Activated CD4-positive, CD25-positive, alpha-beta regulatory T cell treated with anti-CD3 and anti-CD28 coated beads, Interleukin-2, amount 50 U/mL, for 72 hours (primary cell): ENCODE measurements at regions not wholly inside any gene's neighbourhood (a gene's known extent, or its start where the extent isn't known, plus 50 kb on each side); places are given as distances from the start of the nearest gene placed in this dataset.
"Not testable (repeated sequence)": the region's sequence is repeated elsewhere in the genome, so short reads cannot be mapped to it uniquely, and the experiment has no call there.

Experiments used
- DNase-seq: peaks from one replicate; pipeline ENCODE4 v3.0.0; 2021

DNA sequence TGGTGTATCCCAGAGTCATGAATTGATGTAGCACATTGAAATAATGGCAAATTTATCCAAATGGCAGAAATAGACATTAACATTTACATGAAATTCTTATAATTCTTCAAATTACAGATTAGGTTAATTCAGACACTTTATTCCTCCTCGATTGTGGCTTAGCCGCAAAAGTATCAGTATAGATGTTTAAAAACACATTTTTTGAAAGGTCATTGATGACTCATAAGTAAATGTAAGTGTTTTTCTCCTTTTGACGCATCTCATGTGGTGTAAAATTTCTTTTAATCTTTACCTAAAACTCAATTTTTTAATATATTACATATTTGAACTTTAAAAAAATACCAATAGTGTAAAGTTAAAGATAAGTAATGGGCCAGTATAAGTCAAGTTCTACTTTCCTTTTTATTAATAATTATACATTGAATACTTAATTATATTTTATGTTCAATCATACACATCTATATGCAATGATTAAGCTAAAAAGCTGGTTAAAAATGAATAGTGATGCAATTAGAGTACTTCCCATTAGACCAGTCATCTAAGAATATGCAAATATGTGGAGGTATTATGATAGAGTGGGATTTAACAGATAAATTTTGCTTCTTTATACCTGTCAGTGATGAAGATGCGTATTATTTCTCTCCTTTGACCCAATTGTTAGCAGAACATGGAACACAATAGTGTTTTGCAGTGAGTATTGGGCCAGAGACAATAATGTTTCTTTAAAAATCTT lies 678.1 kb upstream of the DPPA4 start:
- no peak for DNase-seq

DNA sequence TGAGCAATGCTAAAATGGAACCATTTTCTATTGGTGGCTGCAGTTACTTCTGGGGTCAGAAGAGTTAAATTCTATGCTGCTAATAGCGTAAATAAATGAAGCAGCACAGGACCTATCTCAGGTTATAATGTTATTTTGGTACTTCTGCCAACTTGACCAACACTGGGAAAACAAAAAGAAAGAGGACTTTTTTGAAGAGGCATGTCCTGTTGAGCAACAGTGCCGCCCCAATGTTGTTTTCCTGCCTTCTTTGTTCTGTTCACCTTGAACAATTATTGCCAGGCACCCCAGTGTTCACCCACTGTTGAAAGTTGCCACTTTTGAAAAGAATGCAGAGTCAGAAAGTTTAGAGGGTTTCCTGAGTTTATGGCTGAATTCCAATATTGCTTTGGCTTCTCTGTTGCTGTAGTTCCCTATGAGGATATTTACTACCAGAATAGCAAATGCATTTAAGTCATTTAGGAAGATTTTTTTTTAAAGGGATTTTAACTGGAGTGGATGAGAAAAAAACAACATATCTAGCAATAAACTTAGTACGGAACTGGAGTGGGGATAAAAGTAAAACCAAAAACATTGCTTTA lies 679.0 kb upstream of the DPPA4 start:
- DNase-seq = no peak

DNA sequence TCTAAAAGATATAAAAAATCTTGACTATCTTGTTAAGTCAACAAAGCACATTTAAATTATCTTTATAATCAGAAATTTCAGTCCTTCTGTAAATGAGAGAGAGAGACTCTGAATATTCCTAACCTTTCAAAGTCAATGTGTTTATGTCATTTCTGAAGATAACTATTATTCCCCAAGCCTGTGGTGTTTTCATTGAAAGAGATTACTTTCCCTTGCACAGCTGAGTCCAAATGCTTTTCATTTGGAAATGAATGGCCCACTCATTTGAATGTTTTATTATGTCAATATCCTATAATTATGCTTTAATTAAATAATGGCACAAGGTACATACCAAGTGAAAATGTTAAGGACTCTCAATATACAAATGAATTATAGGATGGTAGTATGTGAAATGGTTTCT lies 680.0 kb upstream of the DPPA4 start:
- DNase-seq = no peak

DNA sequence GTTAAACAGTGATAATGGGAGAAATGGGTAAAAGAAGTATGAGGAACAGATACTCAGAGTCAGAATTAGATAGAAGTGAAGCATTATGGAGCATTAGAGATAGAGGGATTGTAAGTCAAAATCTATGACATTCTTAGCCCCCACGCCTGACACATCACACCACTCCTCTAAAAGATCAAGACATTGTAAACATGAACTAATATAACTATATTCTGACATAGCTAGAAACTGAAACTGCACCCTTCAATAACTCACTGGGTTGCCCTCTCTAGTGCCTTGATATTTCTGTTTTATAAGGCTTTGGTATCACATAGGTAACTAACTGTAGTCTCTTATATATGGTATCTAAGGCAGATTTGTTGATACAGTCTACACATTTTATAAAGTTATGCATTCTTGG lies 684.3 kb upstream of the DPPA4 start:
- DNase-seq = no peak

DNA sequence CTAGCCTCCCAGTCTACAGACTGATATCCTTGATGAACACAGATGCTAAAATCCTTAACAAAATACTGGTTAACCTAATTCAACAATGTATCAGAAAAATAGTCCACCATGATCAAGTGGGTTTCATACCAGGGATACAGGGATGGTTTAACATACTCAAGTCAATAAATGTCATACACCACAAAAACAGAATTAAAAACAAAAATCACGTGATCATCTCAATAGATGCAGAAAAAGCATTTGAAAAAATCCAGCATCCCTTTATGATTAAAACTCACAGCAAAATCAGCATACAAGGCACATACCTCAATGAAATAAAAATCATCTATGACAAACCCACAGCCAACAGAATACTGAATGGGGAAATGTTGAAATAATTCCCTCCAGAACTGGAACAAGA lies 685.7 kb upstream of the DPPA4 start:
- not testable (repeated sequence) for DNase-seq

DNA sequence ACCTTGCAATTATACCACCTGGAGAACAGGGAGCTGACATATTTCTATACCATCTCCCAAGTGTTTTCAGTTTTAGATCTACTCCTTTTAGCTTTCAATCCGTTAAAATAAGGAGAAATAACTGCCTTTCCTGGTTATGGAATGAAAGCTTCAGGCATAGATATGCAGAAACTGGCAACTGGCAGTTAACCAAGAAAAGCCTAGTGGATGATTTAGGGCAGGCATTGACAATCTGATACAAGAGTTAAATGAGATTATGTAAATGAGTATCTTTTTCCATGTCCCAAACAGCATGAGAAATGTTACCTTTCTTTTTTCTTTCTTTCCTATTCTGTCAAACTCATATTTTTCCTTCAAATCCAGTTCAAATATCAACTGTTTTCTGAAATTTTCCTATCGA lies 689.1 kb upstream of the DPPA4 start:
- no peak for DNase-seq

DNA sequence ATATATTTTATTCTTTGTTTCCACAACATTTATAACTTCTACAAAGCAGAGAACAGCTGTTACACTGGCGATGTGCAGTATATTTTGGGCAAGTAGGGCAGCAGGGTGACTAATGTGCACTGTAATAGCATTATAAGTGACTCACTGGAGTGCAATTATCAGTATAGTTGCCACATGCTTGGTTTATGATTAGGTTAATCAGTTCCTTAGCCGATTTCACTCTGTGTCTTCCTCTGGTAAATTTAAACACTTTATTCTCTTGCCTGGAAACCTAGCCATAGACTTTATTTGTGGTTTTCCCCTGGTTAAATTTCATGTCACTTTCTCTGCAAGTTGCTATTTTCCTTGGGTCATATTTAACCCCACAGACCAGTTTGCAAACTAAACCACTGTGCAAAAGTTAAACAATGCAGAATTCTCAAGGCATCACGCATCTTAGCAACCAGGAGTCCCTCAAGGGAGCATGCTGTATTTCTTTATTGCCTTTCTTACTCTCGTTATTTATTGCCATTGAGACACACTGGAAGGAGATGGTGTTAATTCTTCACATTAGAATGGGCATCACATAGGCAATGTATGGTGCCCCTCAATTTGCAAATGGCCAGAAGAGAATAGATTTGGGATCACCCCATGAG lies 690.2 kb upstream of the DPPA4 start:
- no peak for DNase-seq

DNA sequence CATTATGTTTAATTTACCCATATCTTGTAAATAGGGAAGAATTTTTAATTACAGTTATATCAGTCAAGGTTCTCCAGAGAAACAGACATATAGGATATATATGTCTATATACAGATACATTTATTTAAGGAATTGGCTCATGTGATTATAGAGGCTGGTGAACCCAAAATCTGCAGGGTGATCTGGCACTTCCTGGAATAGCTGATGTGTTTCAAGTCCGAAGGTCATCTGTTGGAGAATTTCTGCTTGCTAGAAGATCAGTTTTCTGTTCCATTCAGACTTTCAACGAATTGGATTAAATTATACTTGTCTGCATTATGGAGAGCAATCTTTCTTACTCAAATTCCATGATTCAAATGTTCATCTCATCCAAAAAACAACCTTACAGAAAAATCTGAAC lies 694.6 kb upstream of the DPPA4 start:
- no peak for DNase-seq

DNA sequence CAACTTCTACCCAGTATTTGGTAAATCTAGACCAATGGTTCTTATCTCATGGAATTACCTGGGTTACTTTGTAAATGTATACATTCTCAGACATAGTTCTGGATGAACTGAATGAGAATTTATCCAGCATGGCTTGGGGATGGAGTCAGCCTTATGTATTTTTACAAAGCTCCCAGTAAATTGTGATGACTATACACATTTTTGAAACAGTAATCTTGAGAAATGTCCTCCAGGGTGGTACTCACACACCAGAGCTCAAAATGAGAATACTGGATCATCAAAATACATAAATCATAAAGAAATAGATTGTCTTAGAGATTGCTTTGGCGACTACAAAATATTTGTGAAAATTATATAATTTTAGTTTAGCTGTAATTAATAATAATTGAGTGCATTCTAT lies 722.1 kb upstream of the DPPA4 start:
- no peak for DNase-seq

DNA sequence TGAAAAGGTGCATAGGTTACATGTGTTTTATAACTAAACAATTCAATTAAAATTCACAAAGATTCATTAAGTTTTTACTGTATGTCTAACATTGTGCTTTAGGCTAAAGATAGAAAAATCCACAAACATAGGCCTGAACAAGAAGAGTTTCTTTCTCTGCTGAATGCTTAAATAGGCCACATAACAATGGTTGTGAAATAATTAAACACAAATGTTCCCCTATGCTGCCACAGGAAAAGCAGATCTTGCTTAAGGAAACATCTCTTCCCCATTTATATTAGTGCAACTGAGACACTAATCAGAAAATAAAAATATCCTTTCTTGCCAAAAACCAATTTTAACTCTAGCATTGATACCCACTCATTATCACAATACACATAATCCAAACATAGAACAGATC lies 725.4 kb upstream of the DPPA4 start:
- no peak for DNase-seq

DNA sequence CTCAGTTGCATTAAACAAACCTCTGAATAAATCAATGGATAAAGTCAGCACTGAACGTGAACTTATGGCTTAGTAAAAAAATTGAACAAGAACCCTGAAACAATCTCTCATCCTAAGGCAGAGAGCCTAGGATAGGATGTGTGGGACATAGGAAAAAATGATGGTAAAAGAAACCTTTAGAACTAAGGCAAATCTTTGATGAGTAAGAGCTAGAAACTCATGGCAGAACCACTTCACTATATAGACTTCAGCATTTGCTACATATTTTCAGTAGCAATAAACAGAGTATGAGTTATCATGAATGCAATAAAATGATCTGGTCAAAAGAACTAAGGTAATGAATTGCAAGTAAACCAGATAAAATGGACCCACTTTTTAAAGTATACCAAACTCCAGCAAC lies 725.8 kb upstream of the DPPA4 start:
- no peak for DNase-seq

DNA sequence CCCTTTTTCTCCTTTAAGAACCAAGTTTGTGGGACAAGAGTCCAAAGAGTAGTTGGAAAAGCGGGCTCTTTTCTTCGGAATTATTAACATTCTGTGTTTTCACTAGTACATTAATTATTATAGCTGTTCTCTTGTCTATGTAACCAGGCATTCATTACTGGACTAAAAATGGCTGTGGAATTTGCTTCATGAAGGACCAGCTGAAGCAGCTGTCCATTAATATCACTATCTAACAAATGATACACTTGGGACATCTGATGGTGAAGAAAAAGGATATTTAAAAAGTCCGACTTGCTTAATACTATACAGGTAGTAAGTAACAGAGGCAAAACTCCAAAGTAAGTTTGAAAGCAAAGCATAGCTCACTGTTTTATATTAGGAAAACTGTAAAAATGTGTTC lies 728.9 kb upstream of the DPPA4 start:
- no peak for DNase-seq

DNA sequence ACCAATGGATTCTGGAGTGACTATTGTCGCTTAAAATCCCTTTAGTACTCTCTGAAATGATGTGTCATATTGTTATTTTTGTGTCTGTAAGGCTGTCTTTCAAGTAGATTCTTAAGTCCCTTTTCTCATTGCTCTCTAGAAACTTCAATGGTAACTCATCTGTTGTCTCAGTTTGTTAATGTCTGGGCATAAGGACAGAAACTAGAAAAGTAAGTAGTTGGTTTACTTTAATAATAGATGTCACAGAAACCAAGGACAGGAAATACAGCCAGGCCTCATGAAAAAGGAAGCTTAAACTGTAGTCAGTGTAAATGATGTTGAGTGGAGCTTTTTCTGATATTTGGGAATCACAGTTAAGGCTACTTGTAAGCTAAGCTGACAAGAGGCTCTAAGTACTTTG lies 730.2 kb upstream of the DPPA4 start:
- no peak for DNase-seq

DNA sequence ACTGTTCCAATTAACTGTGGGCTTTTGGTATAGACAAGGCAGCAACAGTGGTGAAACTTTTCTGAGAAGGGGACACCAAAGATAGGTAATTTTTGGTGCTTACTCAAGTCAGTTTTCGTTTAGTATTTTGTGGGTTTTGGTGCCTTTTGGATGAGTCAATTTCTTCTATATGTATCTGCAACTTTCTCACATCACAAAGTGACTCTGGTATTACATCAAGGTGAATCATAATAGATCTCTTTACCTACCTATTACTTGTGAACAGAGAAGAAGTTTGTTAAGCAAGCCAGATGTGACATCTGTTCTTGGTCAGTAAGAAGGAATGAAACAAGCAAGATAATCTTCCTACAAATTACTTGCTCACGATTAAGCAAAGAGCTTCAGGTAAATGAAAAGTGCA lies 732.4 kb upstream of the DPPA4 start:
- DNase-seq = no peak

DNA sequence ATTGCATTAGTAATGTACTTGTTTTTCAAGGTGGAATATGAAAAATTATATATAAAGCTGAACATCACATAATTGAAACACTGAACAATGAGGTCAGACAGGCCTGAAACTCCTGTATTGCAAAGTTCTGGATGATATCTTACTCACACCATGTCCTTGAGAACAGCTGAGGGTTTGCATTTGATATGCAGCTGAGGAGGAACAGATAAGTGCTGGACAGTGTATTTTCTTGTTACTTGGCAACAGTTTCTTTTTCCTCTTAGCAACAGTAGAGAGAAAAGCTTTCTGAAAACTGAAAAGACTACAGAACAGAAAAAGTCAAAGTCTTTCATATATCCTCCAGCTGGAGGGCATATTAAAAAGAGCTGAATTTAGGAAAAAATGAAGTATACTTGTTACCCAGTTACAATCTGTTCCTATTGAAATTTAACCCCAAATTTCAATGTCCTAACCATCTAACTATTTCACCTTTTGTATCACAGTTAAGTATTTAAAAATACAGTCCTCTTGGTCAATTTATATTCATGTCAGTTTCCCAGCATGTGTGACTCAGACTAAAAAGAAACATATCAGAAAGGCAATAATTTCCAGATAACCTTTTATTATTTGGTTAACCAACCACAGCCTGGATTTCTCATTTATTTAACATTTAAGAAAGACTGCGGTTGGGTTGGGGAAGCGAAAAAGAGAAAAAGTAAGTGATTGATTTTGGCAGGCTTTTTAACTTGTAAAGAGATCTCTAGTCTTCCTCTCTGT lies 733.0 kb upstream of the DPPA4 start:
- DNase-seq = no peak

DNA sequence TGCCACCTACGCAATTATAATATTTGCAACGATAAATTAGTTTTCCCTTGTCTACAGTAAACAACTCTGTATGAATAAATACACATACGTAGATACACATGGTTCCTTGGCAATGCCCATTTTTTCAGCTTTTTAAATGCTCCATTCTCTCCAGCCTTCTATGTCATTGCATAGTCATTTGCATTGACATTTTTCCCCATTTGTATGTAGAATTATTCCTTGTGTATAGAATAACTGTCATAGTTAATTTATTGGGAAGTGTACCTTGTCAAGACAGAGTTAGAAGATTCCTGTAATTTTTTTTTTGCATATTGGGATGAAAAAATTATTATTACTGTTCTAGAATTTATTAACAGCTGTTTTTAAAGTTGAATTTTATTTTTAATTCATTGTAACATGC lies 736.7 kb upstream of the DPPA4 start:
- DNase-seq = no peak

DNA sequence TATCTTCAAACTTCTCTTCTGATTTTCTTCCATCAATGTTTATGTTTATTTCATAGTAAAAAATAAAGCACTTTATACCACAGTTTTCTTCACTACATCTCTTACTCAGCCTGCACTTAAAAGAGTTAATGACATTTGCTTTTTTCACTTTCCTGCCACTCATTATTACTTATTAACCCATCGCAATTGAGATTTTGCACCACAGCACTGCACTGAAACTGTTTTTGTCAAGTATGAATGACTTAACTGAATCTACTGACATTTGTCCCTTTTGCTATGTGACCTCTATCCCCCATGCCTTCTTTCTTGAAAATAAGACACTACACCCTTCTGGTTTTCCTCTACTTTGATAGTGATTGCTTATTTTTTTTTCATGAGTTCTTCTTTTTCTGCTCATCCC lies 739.7 kb upstream of the DPPA4 start:
- no peak for DNase-seq

DNA sequence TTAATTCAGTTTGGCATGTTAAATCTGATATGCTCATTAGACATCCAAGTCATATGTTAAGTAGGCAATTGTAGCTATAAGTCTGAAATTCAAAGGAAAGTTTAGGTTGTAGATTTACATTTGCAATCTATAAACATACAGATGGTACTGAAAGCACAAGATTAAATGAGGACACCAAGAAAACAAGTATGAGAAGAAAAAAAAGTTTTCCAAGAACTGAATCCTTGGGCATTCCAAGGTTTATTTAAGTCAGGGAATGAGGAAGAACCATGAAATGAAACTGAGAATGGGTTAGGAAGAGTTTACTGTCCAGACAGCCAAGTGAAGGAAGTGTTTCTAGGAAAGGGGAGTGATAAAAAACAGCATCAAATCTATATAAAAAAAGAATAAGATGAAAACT lies 756.1 kb upstream of the DPPA4 start:
- DNase-seq = no peak

DNA sequence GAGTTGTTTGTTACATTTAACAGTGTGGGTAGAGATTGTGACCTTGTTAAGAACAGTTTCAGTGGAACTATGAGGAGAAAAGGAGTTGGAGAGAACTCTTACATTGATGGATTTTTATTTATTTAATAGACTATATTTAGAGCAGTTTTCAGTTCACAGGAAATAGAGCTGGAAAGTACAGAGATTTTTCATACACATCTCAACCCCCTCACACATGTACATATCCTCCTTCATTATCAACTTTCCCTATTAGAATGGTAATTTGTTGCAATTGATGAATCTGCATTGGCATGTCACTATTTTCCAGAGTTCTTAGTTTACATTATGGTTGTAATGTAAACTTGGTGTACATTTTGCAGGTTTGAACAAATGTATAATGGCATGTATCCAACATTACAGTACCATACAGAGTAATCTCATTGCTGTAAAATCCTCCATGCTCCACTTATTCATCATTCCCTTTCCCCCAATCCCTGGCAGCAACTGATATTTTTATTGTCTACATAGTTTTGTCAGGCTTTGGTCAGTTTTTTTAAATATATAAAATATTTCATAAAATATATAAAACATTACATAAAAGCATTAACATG lies 756.6 kb upstream of the DPPA4 start:
- no peak for DNase-seq

DNA sequence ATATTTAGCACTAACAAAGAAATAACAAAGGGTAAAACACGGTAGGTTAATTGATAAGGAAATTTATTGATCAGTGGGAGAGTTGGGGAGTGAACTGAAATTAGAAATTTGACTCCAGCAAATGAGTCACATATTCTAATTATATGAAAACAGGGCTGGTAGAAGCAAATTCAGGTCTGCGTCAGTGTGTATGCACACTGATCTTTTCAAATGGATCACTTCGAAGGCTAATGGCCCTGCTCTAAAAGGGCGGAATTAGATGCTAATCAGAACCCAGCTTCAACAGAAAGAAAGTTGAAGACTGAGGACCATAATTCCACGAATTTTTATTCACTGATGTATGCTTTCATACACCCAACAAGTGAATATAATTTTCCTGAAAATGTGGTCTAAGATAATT lies 762.4 kb upstream of the DPPA4 start:
- no peak for DNase-seq

DNA sequence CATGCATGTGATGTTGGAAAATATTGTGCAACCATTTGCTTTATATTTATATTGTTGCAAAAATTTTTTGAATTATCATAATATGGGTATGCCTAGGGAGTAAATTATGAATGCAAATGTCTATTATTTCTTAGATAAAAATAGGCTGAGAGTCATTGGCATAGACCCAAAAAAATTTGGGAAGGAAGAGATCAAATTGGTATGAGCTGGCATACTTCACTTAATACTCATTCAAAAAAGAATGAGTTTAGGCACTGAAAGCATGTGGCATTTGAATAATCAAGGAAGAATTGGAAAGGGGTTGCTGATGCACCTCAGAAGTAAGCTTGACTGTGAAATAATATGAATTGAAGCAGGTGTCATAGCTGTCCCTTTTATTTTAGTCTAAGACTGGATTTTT lies 764.0 kb upstream of the DPPA4 start:
- no peak for DNase-seq

DNA sequence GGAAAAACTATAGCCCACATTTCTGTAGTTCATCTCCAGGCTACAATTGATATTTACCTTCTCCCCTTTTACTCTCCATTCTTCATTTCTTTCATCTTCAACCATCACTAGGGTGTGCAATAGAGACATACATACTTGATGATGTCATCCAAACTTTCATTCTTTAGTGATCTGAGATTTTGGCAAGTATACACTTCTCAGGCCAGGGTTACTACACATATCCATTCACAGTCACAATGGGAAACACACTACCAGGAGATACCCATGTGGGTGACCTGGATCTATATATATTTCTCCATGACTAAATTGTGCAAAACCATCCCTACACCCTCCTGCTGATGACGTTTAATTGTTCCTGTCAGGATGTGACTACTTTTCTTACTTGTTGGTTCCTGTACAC lies 769.5 kb upstream of the DPPA4 start:
- DNase-seq = no peak

DNA sequence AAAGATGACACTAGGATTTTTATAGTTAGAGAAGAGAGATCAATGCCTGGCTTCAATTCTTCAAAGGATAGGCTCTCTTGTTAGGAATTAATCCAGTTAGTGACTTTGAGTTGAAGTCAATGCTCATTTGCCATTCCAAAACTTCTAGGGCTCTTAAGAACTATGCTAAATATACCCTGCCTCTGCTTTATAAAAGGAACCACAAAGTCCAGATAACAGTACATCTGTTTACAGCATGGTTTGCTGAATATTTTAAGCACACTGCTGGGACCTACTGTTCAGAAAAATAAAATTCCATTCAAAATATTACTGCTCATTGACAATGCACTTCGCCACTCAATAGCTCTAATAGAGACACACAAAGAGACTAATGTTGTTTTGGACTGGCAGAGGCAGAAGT lies 786.6 kb upstream of the DPPA4 start:
- DNase-seq = no peak

DNA sequence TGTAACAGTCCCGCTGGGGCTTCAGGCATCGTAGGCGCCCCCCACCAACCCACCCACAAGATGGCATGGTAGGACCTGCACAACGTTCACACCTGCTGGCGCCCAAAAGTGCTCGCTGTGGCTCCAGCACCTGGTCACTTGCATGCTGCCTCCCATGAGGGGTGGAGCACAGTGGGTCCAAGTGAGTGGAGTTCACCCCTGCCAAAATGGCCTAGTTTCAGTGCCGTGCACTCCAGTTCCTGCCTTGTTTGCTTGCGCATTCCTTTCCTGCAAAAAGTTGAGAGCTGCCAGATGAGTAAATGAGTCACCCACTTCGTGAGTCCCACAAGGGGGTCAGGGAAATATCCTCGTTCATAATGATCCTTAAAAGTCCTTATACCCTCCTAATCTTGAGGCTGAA lies 788.7 kb upstream of the DPPA4 start:
- no peak for DNase-seq
